K562 (cell line): ENCODE measurements at regions not wholly inside any gene's neighbourhood (a gene's known extent, or its start where the extent isn't known, plus 50 kb on each side); places are given as distances from the start of the nearest gene placed in this dataset.

Experiments
- ATAC-seq: fragments of 200-7000 bp; cut with Tn5 transposase; 3 replicates; pipeline ENCODE4 v1.9.1; 2020; ENCODE audit warnings: moderate library complexity
- BruUV-seq: library from RNA; stranded (reverse); fragments of 400-500 nt; replicated peaks from 2 replicates; lab custom pipeline; 2021; lab: Mats Ljungman, UMichigan
- CTCF ChIA-PET: fragments of 300-600 bp; formaldehyde crosslinking; extraction: SDS; loops from one replicate; lab custom pipeline; 2021; ENCODE audit warnings: low intra/inter-chr PET ratio; lab: Yijun Ruan, JAX
- POLR2A ChIA-PET: fragments of 300-600, 350-650 bp; sonication (Branson Sonifier 250); formaldehyde crosslinking; extraction: SDS; loops from one replicate; lab custom pipeline; 2021; ENCODE audit warnings: antibody characterized with exemption, inconsistent platforms; lab: Yijun Ruan, JAX
- DNase-seq, 4 experiments: peaks; one replicate each; pipeline versions ENCODE4 v3.0.0 to v3.0.0-alpha.2; 2011 to 2018; ENCODE audit warnings: low spot score in 3 of 4, mixed read lengths in 3 of 4; ENCODE audit errors: extremely low read depth in 1 of 4
- FAIRE-seq: peaks from 2 replicates; lab custom pipeline; 2011; peaks lifted over from hg19 to GRCh38; lab: Jason Lieb, UNC
- H2AFZ ChIP-seq: 2 replicates; pipeline ENCODE4 v1.6.0; 2011; ENCODE audit warnings: low read depth, low read length, control low read depth, inconsistent platforms
- H3K27ac ChIP-seq: fragments of 200-600 bp; 3 replicates; pipeline ENCODE4 v1.8.0; 2011; ENCODE audit warnings: low read depth, mild to moderate bottlenecking, control low read depth, inconsistent platforms, low read length, moderate library complexity, mixed read lengths; ENCODE audit errors: extremely low read depth
- H3K27me3 ChIP-seq, 2 experiments: fragments of 300-600 bp in 1 of 2; 2 replicates in 1 of 2; 3 replicates in 1 of 2; pipeline versions ENCODE4 v1.6.0 to v1.8.0; 2011; ENCODE audit warnings: inconsistent platforms in 2 of 2, low read length in 2 of 2, mild to moderate bottlenecking in 1 of 2, mixed read lengths in 1 of 2, moderate library complexity in 1 of 2; ENCODE audit not compliant: control insufficient read depth in 2 of 2, insufficient read depth in 2 of 2
- H3K36me3 ChIP-seq: fragments of 300-600 bp; 3 replicates; pipeline ENCODE4 v1.8.0; 2011; ENCODE audit warnings: mild to moderate bottlenecking, low read length, inconsistent platforms; ENCODE audit not compliant: control insufficient read depth, insufficient read depth
- H3K4me1 ChIP-seq, 2 experiments: fragments of 200-600 bp in 1 of 2; replicated peaks in 1 of 2; 2 replicates in 1 of 2; 3 replicates in 1 of 2; pipeline versions ENCODE4 v1.5.1 to v1.8.0; 2011; ENCODE audit warnings: inconsistent platforms in 2 of 2, low read length in 2 of 2, mild to moderate bottlenecking in 1 of 2, mixed read lengths in 1 of 2, moderate library complexity in 1 of 2; ENCODE audit not compliant: control insufficient read depth in 2 of 2, insufficient read depth in 2 of 2
- H3K4me2 ChIP-seq: 2 replicates; pipeline ENCODE4 v1.6.1; 2011; ENCODE audit warnings: low read length, control low read depth, inconsistent platforms, mixed read lengths; ENCODE audit not compliant: insufficient read depth
- H3K4me3 ChIP-seq: fragments of 200-600 bp; sonication (generic), shearing (Covaris generic); 2 replicates; pipeline ENCODE4 v1.5.1; 2016; ENCODE audit warnings: control low read depth, inconsistent platforms
- H3K79me2 ChIP-seq: fragments of 200-600 bp; 3 replicates; pipeline ENCODE4 v1.8.0; 2011; ENCODE audit warnings: low read length, inconsistent platforms; ENCODE audit not compliant: control insufficient read depth, insufficient read depth
- H3K9ac ChIP-seq, 2 experiments: 2 replicates each; pipeline versions ENCODE4 v1.6.0 to v1.6.1; 2011; ENCODE audit warnings: low read depth in 2 of 2, low read length in 2 of 2, control low read depth in 1 of 2, inconsistent platforms in 1 of 2, mild to moderate bottlenecking in 1 of 2, mixed read lengths in 1 of 2; ENCODE audit not compliant: insufficient read depth in 1 of 2
- H3K9me1 ChIP-seq: one replicate; pipeline ENCODE4 v1.6.0; 2011; ENCODE audit warnings: inconsistent platforms, mild to moderate bottlenecking, low read length, moderate library complexity; ENCODE audit not compliant: control insufficient read depth, insufficient read depth
- H3K9me3 ChIP-seq: replicated peaks from 2 replicates; pipeline ENCODE4 v1.5.1; 2011; ENCODE audit warnings: low read depth, low read length, inconsistent platforms; ENCODE audit not compliant: control insufficient read depth, insufficient read depth
- H4K20me1 ChIP-seq: replicated peaks from 2 replicates; pipeline ENCODE4 v1.6.1; 2011; ENCODE audit warnings: low read length, inconsistent platforms, mixed read lengths; ENCODE audit not compliant: control insufficient read depth, insufficient read depth
- DEAF1 ChIP-seq: fragments of 450-650 bp; formaldehyde crosslinking; IDR thresholded peaks from 2 replicates; pipeline ENCODE4 v1.4.0; 2020; ENCODE audit warnings: mild to moderate bottlenecking, moderate library complexity
- FOSL1 ChIP-seq: fragments of 200-800 bp; sonication (Bioruptor generic); conservative IDR thresholded peaks from 2 replicates; pipeline ENCODE4 v1.6.1; 2016; ENCODE audit warnings: missing genetic modification characterization, missing compliant biosample characterization
- KLF16 ChIP-seq: IDR thresholded peaks from 2 replicates; pipeline ENCODE4 v1.6.1; 2016; ENCODE audit warnings: antibody characterized with exemption
- L3MBTL2 ChIP-seq: fragments of 450-650 bp; IDR thresholded peaks from 2 replicates; pipeline ENCODE4 v1.6.1; 2016; ENCODE audit warnings: mild to moderate bottlenecking, moderate library complexity
- NFATC3 ChIP-seq: fragments of 450-650 bp; IDR thresholded peaks from 2 replicates; pipeline ENCODE4 v1.6.1; 2017; ENCODE audit warnings: mild to moderate bottlenecking
- NUFIP1 ChIP-seq: fragments of 450-650 bp; IDR thresholded peaks from 2 replicates; pipeline ENCODE4 v1.6.1; 2018; ENCODE audit not compliant: partially characterized antibody
- POLR3G ChIP-seq: IDR thresholded peaks from 2 replicates; pipeline ENCODE4 v1.6.1; 2011; ENCODE audit not compliant: insufficient read length, insufficient replicate concordance; ENCODE audit errors: extremely low read depth
- SREBF2 ChIP-seq: sonication (generic); formaldehyde crosslinking; IDR thresholded peaks from 2 replicates; pipeline ENCODE4 v1.4.0; 2020; ENCODE audit warnings: mild to moderate bottlenecking, missing genetic modification reagents
- STAT5B ChIP-seq: fragments of 250-450 bp; sonication (Bioruptor Pico); IDR thresholded peaks from 2 replicates; pipeline ENCODE4 v1.8.0; 2021; ENCODE audit warnings: mild to moderate bottlenecking, inconsistent platforms
- TAF15 ChIP-seq: fragments of 200-400 bp; formaldehyde crosslinking; IDR thresholded peaks from 2 replicates; pipeline ENCODE4 v1.6.1; 2017; ENCODE audit warnings: mild to moderate bottlenecking, low read depth, low read length, moderate library complexity
- ZBED1 ChIP-seq: IDR thresholded peaks from 2 replicates; pipeline ENCODE4 v1.6.1; 2014
- ZEB2 ChIP-seq: fragments of 450-650 bp; IDR thresholded peaks from 2 replicates; pipeline ENCODE4 v1.6.1; 2016
- ZFPM2 ChIP-seq: fragments of 250-450 bp; sonication (Bioruptor Pico); IDR thresholded peaks from 2 replicates; pipeline ENCODE4 v1.5.1; 2022; ENCODE audit warnings: mild to moderate bottlenecking
- ZNF695 ChIP-seq: fragments of 450-650 bp; formaldehyde crosslinking; IDR thresholded peaks from 2 replicates; pipeline ENCODE4 v1.4.0; 2020; ENCODE audit warnings: mild to moderate bottlenecking, moderate library complexity
- WGBS: fragments of 100-300 bp; shearing (Covaris generic); methylation state at CpG from one replicate; pipeline ENCODE4 v1.1.6; 2016; ENCODE audit warnings: low coverage, mixed read lengths; ENCODE audit not compliant: insufficient coverage; ENCODE audit errors: missing lambda C conversion rate; 5-methylcytosine and 5-hydroxymethylcytosine counted together
- in situ Hi-C: fragments of 300-500 bp; cut with MboI; formaldehyde crosslinking; loops from 4 replicates; pipeline ENCODE4 v1.15.0; 2018; ENCODE audit warnings: inconsistent platforms, mixed read lengths
- intact Hi-C: fragments of 100-400 bp; cut with micrococcal nuclease; formaldehyde crosslinking; loops from 2 replicates; pipeline ENCODE4 v1.14.2; 2022

DNA sequence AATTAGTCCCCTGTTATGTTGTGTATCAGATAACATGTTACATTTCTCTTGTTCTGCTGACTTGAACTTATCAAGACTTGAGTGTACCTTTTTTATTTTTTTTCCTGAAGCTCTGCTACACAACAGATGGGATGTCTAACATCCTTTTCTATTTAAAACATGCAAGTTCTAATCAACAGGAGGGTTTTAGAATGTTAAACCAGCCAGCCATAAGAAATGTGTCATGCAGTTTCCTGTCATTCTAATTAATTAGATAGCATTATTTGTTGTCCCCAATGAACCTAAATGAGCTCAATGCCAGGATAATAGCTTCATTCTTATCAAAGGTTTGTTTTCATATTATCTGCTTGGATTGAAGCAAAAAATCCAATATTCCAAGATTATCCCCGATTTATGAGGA, 958.2 kb downstream of the PCDH7 start:
- Histone ChIP-seq H3K36me3 (no peaks in the 10 kb centered on the region), H2AFZ (no peak overlapping the region), H3K27ac (no peak overlapping the region), H3K9me1 (no peaks in the 10 kb centered on the region), H3K4me1 (no peaks in the 10 kb centered on the region), H3K4me2 (no peak overlapping the region), H3K9me3 (no peaks in the 10 kb centered on the region), H3K27me3 (no peaks in the 10 kb centered on the region), H3K4me3 (no peak overlapping the region), H3K9ac (no peak overlapping the region), H4K20me1 (no peaks in the 10 kb centered on the region), H3K79me2 (no peaks in the 10 kb centered on the region)
- BruUV-seq = no TSS peak
- ChIA-PET POLR2A (no interaction called here), CTCF (no interaction called here)
- intact Hi-C loops = no loop called here
- WGBS = 0% methylated on average over 1 of the region's 1 CpG
- in situ Hi-C loops = no loop called here
- DNase-seq (no peak), FAIRE-seq (no peak), ATAC-seq (no peak)
- TF ChIP-seq ZNF695 (CRISPR knock-in tag) (no peak), FOSL1 (tag) (no peak), ZEB2 (no peak), KLF16 (no peak), L3MBTL2 (no peak), POLR3G (no peak), STAT5B (CRISPR knock-in tag) (no peak), ZFPM2 (CRISPR knock-in tag) (no peak), TAF15 (no peak), ZBED1 (no peak), SREBF2 (CRISPR knock-in tag) (no peak), DEAF1 (CRISPR knock-in tag) (no peak), NFATC3 (no peak), NUFIP1 (no peak)
